ENCODE measurements at regions not wholly inside any gene's neighbourhood (a gene's known extent, or its start where the extent isn't known, plus 50 kb on each side); places are given as distances from the start of the nearest gene placed in this dataset.

DNA sequence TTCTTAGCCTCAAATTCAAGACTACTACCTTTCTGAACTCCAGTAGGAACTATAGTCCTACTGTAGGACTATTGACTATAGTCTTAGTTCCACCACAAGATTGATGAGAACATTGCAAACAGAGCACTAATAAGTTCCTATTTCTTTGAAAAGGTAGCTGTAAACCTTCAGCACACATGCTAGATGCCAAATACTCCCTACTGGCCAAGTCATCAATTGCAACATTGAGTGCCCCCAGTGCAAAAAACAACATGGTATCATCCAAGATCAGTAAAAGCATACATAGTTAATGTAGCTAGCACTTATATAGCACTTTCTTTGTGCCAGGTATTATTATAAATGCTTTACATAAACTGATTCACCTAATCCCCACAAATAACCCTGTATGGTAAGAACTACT is 99.8 kb downstream of the MRPL39 start:
- H3K4me1 ChIP-seq (ENCODE audit: control insufficient read depth in 4 of 4, insufficient read depth in 4 of 4, low read length in 3 of 4) = peaks cover 0 to 1% (median 0%) of the 10 kb centered on the region in 4 donors
- H3K9me3 ChIP-seq (ENCODE audit: control insufficient read depth in 4 of 4, low read length in 3 of 4) = no peaks in the 10 kb centered on the region
- H3K9ac ChIP-seq (ENCODE audit: low read depth in 1 of 2, low read length in 2 of 2) = no peak overlapping the region
- no peaks in the 10 kb centered on the region for H3K36me3 ChIP-seq (ENCODE audit: control insufficient read depth in 4 of 4, insufficient read depth in 3 of 4, low read depth in 1 of 4, low read length in 3 of 4)
- no peak for DNase-seq (ENCODE audit: low spot score)
- H3K27ac ChIP-seq (ENCODE audit: low read depth in 1 of 2, low read length in 2 of 2) = no peak overlapping the region
- no peak overlapping the region for H3K4me3 ChIP-seq (ENCODE audit: low read depth in 1 of 3, low read length in 3 of 3)
- H3K27me3 ChIP-seq (ENCODE audit: control insufficient read depth in 4 of 4, insufficient read depth in 4 of 4, low read length in 3 of 4) = no peaks in the 10 kb centered on the region
- TF ChIP-seq YY1 (IDR thresholded peaks at IDR 0.05) (no peak), TAF1 (conservative IDR thresholded peaks at IDR 0.05) (no peak), SP1 (IDR thresholded peaks at IDR 0.05) (no peak), RAD21 (IDR thresholded peaks at IDR 0.05) (no peak), FOXA1 (IDR thresholded peaks at IDR 0.05) (no peak), HNF4G (IDR thresholded peaks at IDR 0.05) (no peak), EGR1 (IDR thresholded peaks at IDR 0.05; ENCODE audit: low read depth in 2 of 2) (no peak), RXRA (IDR thresholded peaks at IDR 0.05) (no peak), GABPA (IDR thresholded peaks at IDR 0.05 in 1 of 2, conservative IDR thresholded peaks at IDR 0.05 in 1 of 2) (no peak), FOXA2 (IDR thresholded peaks at IDR 0.05) (no peak), NR2F2 (IDR thresholded peaks at IDR 0.05) (no peak), HNF4A (conservative IDR thresholded peaks at IDR 0.05) (no peak), JUND (IDR thresholded peaks at IDR 0.05) (no peak)
- TF ChIP-seq, protein P1, sequence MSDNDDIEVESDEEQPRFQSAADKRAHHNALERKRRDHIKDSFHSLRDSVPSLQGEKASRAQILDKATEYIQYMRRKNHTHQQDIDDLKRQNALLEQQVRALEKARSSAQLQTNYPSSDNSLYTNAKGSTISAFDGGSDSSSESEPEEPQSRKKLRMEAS (IDR thresholded peaks at IDR 0.05) = no peak
- TF ChIP-seq, protein P2, sequence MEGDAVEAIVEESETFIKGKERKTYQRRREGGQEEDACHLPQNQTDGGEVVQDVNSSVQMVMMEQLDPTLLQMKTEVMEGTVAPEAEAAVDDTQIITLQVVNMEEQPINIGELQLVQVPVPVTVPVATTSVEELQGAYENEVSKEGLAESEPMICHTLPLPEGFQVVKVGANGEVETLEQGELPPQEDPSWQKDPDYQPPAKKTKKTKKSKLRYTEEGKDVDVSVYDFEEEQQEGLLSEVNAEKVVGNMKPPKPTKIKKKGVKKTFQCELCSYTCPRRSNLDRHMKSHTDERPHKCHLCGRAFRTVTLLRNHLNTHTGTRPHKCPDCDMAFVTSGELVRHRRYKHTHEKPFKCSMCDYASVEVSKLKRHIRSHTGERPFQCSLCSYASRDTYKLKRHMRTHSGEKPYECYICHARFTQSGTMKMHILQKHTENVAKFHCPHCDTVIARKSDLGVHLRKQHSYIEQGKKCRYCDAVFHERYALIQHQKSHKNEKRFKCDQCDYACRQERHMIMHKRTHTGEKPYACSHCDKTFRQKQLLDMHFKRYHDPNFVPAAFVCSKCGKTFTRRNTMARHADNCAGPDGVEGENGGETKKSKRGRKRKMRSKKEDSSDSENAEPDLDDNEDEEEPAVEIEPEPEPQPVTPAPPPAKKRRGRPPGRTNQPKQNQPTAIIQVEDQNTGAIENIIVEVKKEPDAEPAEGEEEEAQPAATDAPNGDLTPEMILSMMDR (IDR thresholded peaks at IDR 0.05; ENCODE audit: low read depth, low read length, missing input control) = no peak
- TF ChIP-seq, protein P3, sequence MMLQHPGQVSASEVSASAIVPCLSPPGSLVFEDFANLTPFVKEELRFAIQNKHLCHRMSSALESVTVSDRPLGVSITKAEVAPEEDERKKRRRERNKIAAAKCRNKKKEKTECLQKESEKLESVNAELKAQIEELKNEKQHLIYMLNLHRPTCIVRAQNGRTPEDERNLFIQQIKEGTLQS (IDR thresholded peaks at IDR 0.05) = no peak
- TF ChIP-seq, protein P4, sequence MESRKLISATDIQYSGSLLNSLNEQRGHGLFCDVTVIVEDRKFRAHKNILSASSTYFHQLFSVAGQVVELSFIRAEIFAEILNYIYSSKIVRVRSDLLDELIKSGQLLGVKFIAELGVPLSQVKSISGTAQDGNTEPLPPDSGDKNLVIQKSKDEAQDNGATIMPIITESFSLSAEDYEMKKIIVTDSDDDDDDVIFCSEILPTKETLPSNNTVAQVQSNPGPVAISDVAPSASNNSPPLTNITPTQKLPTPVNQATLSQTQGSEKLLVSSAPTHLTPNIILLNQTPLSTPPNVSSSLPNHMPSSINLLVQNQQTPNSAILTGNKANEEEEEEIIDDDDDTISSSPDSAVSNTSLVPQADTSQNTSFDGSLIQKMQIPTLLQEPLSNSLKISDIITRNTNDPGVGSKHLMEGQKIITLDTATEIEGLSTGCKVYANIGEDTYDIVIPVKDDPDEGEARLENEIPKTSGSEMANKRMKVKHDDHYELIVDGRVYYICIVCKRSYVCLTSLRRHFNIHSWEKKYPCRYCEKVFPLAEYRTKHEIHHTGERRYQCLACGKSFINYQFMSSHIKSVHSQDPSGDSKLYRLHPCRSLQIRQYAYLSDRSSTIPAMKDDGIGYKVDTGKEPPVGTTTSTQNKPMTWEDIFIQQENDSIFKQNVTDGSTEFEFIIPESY (IDR thresholded peaks at IDR 0.05) = no peak
- TF ChIP-seq, protein P5, sequence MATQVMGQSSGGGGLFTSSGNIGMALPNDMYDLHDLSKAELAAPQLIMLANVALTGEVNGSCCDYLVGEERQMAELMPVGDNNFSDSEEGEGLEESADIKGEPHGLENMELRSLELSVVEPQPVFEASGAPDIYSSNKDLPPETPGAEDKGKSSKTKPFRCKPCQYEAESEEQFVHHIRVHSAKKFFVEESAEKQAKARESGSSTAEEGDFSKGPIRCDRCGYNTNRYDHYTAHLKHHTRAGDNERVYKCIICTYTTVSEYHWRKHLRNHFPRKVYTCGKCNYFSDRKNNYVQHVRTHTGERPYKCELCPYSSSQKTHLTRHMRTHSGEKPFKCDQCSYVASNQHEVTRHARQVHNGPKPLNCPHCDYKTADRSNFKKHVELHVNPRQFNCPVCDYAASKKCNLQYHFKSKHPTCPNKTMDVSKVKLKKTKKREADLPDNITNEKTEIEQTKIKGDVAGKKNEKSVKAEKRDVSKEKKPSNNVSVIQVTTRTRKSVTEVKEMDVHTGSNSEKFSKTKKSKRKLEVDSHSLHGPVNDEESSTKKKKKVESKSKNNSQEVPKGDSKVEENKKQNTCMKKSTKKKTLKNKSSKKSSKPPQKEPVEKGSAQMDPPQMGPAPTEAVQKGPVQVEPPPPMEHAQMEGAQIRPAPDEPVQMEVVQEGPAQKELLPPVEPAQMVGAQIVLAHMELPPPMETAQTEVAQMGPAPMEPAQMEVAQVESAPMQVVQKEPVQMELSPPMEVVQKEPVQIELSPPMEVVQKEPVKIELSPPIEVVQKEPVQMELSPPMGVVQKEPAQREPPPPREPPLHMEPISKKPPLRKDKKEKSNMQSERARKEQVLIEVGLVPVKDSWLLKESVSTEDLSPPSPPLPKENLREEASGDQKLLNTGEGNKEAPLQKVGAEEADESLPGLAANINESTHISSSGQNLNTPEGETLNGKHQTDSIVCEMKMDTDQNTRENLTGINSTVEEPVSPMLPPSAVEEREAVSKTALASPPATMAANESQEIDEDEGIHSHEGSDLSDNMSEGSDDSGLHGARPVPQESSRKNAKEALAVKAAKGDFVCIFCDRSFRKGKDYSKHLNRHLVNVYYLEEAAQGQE (IDR thresholded peaks at IDR 0.05) = no peak
